ENCODE measurements at regions not wholly inside any gene's neighbourhood (a gene's known extent, or its start where the extent isn't known, plus 50 kb on each side); places are given as distances from the start of the nearest gene placed in this dataset.
"Not testable (repeated sequence)": the region's sequence is repeated elsewhere in the genome, so short reads cannot be mapped to it uniquely, and the experiment has no call there.

DNA sequence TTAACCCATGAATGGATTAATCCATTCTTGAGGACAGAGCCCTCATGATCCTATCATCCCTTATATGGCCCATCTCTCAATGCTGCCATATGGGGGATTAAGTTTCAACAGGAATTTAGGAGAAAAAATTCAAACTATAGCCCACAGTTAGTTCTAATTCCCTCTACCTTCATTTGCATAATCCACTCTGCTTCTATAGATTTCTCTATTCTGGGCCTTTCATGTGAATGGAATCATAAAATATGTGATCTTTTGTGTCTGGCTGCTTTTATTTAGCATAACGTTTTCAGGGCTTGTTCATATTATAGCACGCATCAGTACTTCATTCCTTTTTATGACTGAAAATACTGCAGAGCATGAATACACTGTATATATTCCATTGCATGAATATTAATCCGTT lies 55.4 kb downstream of the CTSL start:
- H3K36me3 ChIP-seq (ENCODE audit: control insufficient read depth, insufficient read depth, low read length, severe bottlenecking) = no peaks in the 10 kb centered on the region
- no peaks in the 10 kb centered on the region for H3K9me3 ChIP-seq (ENCODE audit: control insufficient read depth, low read length)
- no peak for DNase-seq (ENCODE audit: low read depth)
- no peak overlapping the region for H3K4me3 ChIP-seq (ENCODE audit: low read length)
- no peaks in the 10 kb centered on the region for H3K4me1 ChIP-seq (ENCODE audit: control insufficient read depth, insufficient read depth, low read length)
- H3K27me3 ChIP-seq (replicated peaks; ENCODE audit: control insufficient read depth, insufficient read depth, low read length) = no peaks in the 10 kb centered on the region
- no peak overlapping the region for H3K9ac ChIP-seq (ENCODE audit: low read length)

DNA sequence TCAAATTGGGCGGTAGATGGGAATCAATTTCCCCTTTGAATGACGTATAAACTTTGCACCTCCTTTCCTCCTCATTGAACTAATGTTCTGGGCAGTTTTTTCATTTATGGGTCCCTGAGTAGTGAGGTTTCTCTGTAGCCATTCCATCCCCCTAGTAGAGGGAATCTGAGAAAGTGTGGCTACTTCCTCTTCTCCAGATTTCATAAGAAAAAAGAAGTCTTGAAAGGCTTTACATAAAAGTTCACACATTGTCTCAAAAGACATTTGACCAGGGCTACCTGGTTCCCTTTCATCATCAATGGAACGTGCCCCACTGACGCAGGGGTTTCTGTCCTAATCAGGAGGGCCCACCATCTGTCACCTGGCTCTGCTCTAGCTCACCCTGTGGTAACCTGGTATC lies 57.3 kb downstream of the CTSL start:
- no peak overlapping the region for H3K4me3 ChIP-seq (ENCODE audit: low read length)

DNA sequence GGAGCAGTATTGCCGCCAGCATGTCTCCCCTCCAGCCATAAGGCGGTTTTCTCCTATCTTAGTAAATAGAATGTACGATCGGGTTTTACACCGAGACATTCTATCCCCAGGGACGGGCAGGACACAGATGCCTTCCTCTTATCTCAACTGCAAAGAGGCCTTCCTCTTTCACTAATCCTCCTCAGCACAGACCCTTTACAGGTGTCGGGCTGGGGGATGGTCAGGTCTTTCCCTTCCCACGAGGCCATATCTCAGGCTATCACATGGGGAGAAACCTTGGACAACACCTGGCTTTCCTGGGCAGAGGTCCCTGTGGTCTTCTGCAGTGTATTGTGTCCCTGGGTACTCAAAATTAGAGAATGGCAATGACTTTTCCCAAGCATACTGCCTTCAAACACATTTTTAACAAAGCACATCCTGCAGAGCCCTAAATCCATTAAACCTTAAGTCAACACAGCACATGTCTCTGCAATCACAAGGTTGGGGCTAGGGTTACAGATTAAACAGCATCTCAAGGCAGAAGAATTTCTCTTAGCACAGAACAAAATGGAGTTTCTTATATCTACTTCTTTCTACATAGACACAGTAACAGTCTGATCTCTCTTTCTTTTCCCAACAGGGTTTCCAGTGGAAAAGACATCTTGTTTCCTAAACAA lies 59.5 kb downstream of the CTSL start:
- peak; percentile 6 for DNase-seq (ENCODE audit: low read depth)
- not testable (repeated sequence) for H3K4me3 ChIP-seq (ENCODE audit: low read length)

More for the DNA sequence above, 57.3 kb downstream of the CTSL start:
- no peak for DNase-seq (ENCODE audit: low read depth)
- Histone ChIP-seq H3K4me1 (ENCODE audit: control insufficient read depth, insufficient read depth, low read length) (peaks cover 11% of the 10 kb centered on the region), H3K36me3 (ENCODE audit: control insufficient read depth, insufficient read depth, low read length, severe bottlenecking) (no peaks in the 10 kb centered on the region), H3K27me3 (replicated peaks; ENCODE audit: control insufficient read depth, insufficient read depth, low read length) (no peaks in the 10 kb centered on the region), H3K9me3 (ENCODE audit: control insufficient read depth, low read length) (no peaks in the 10 kb centered on the region), H3K9ac (ENCODE audit: low read length) (no peak overlapping the region)

DNA sequence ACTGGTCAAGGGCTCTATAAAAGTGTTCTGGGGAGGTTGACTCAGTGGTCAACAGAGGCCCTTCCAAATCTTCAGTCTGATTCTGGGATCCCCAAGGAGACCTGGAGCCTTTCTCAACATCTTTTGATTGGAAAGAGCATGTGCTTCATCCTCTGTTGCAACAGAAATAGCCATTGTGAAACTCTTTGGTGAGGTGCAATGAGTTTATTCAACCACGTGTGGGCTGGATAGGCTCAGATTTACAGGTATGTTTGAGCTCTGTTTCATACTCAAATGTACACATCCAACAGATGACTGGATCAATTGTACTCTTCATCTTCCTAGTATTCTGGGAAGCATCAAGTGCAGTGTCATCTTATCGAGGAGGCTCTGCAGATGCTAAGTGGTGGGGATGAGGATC lies 60.5 kb downstream of the CTSL start:
- Histone ChIP-seq H3K9ac (ENCODE audit: low read length) (no peak overlapping the region), H3K36me3 (ENCODE audit: control insufficient read depth, insufficient read depth, low read length, severe bottlenecking) (no peaks in the 10 kb centered on the region), H3K4me3 (ENCODE audit: low read length) (no peak overlapping the region), H3K4me1 (ENCODE audit: control insufficient read depth, insufficient read depth, low read length) (peaks cover 11% of the 10 kb centered on the region), H3K27me3 (replicated peaks; ENCODE audit: control insufficient read depth, insufficient read depth, low read length) (no peaks in the 10 kb centered on the region), H3K9me3 (ENCODE audit: control insufficient read depth, low read length) (no peaks in the 10 kb centered on the region)
- DNase-seq (ENCODE audit: low read depth) = no peak

More for the DNA sequence above, 59.5 kb downstream of the CTSL start:
- not testable (repeated sequence) for H3K9me3 ChIP-seq (ENCODE audit: control insufficient read depth, low read length); H3K9ac ChIP-seq (ENCODE audit: low read length); H3K27me3 ChIP-seq (replicated peaks; ENCODE audit: control insufficient read depth, insufficient read depth, low read length); H3K36me3 ChIP-seq (ENCODE audit: control insufficient read depth, insufficient read depth, low read length, severe bottlenecking)
- peaks cover 11% of the 10 kb centered on the region for H3K4me1 ChIP-seq (ENCODE audit: control insufficient read depth, insufficient read depth, low read length)

DNA sequence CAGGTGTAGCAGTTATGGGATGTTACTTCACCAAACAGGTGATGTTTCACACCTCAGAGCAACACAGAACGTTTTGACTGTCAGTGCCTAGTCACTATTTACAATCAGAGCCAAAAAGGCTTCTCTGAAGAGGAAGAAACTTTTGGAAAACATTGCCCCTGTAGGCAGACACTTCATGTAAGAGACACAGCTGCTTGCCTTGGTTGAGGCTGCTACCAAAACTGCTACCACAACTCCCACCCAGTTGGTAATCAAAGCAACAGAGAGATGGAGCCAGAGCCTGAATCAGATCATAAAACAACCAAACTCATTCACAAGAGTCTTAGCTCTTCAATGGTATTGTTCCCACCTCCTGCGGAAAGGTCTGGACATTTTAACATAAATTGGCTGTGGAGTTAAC lies 61.0 kb downstream of the CTSL start:
- DNase-seq (ENCODE audit: low read depth) = no peak

DNA sequence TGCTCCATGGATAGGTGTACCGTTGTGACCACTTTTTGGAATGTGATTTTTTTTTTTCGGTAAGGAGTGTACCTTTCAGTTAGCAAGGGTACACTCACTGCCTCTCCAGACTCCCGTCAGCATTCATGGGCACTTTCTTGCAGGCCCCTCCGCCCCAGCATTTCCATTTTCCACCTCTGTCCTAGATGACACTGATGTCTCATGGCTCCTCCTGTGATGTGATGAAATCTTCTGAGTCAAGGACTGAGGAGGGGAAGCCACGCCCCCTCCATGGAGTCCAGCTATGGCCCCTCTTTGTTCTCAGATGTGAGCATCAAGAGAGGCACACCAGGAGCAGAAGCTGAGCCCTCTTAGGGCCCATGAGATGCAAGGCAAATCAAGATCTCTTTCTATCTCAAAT lies 61.8 kb downstream of the CTSL start:
- no peaks in the 10 kb centered on the region for H3K9me3 ChIP-seq (ENCODE audit: control insufficient read depth, low read length)
- peaks cover 11% of the 10 kb centered on the region for H3K4me1 ChIP-seq (ENCODE audit: control insufficient read depth, insufficient read depth, low read length)
- peak; percentile 7 for DNase-seq (ENCODE audit: low read depth)
- H3K27me3 ChIP-seq (replicated peaks; ENCODE audit: control insufficient read depth, insufficient read depth, low read length) = no peaks in the 10 kb centered on the region
- H3K4me3 ChIP-seq (ENCODE audit: low read length) = no peak overlapping the region
- no peak overlapping the region for H3K9ac ChIP-seq (ENCODE audit: low read length)
- no peaks in the 10 kb centered on the region for H3K36me3 ChIP-seq (ENCODE audit: control insufficient read depth, insufficient read depth, low read length, severe bottlenecking)

More for the DNA sequence above, 61.0 kb downstream of the CTSL start:
- Histone ChIP-seq H3K9me3 (ENCODE audit: control insufficient read depth, low read length) (no peaks in the 10 kb centered on the region), H3K4me1 (ENCODE audit: control insufficient read depth, insufficient read depth, low read length) (peaks cover 11% of the 10 kb centered on the region), H3K36me3 (ENCODE audit: control insufficient read depth, insufficient read depth, low read length, severe bottlenecking) (no peaks in the 10 kb centered on the region), H3K4me3 (ENCODE audit: low read length) (no peak overlapping the region), H3K9ac (ENCODE audit: low read length) (no peak overlapping the region), H3K27me3 (replicated peaks; ENCODE audit: control insufficient read depth, insufficient read depth, low read length) (no peaks in the 10 kb centered on the region)

DNA sequence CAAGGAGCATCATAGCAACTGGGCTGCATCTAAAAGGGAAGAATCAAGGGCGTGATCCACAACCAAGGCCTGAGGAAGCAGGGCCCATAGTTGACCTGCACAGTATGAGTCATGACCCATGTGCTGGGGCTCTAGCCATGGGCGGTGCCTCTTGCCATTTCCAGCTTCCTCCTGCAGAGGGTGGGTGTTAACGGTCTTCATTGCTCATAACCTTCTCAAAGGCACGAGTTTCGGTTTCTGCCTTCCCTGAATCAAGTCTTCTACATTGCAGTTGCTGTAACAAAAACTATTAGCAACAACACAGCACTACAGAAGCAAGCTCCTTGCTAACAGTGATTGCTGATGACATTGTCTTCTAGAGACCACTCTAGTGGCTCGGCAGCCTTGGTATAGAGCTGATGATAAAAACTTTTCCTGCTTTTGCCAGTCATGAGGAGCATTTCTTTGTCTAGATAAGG lies 66.9 kb downstream of the CTSL start:
- Histone ChIP-seq H3K9ac (ENCODE audit: low read length) (peak overlapping the region; percentile 81), H3K4me1 (ENCODE audit: control insufficient read depth, insufficient read depth, low read length) (peaks cover 30% of the 10 kb centered on the region), H3K36me3 (ENCODE audit: control insufficient read depth, insufficient read depth, low read length, severe bottlenecking) (no peaks in the 10 kb centered on the region), H3K4me3 (ENCODE audit: low read length) (peak overlapping the region; percentile 66), H3K9me3 (ENCODE audit: control insufficient read depth, low read length) (no peaks in the 10 kb centered on the region), H3K27me3 (replicated peaks; ENCODE audit: control insufficient read depth, insufficient read depth, low read length) (no peaks in the 10 kb centered on the region)
- peak; percentile 21 for DNase-seq (ENCODE audit: low read depth)

DNA sequence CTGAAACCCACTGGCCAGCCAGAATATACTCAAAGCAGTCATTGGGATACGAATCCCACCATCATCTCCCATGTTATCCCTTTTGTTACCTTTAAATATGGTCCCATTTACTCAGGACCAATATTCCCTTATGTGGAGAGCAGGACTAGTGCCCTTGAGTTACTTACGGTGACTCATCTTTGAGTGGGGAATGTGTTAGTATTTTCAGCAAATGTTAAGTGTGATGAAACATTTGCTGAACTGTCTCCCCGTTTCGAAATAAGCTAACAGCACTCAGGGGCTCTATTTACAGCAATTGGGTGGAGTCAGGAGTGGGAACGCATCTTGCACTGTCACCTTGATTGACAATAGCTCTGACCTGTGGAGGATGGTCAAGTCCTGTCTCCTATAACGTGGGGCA lies 67.4 kb downstream of the CTSL start:
- Histone ChIP-seq H3K4me1 (ENCODE audit: control insufficient read depth, insufficient read depth, low read length) (peaks cover 30% of the 10 kb centered on the region), H3K9me3 (ENCODE audit: control insufficient read depth, low read length) (no peaks in the 10 kb centered on the region), H3K36me3 (ENCODE audit: control insufficient read depth, insufficient read depth, low read length, severe bottlenecking) (no peaks in the 10 kb centered on the region), H3K9ac (ENCODE audit: low read length) (peak overlapping the region; percentile 81), H3K27me3 (replicated peaks; ENCODE audit: control insufficient read depth, insufficient read depth, low read length) (no peaks in the 10 kb centered on the region), H3K4me3 (ENCODE audit: low read length) (peak overlapping the region; percentile 66)
- peak; percentile 86 for DNase-seq (ENCODE audit: low read depth)

DNA sequence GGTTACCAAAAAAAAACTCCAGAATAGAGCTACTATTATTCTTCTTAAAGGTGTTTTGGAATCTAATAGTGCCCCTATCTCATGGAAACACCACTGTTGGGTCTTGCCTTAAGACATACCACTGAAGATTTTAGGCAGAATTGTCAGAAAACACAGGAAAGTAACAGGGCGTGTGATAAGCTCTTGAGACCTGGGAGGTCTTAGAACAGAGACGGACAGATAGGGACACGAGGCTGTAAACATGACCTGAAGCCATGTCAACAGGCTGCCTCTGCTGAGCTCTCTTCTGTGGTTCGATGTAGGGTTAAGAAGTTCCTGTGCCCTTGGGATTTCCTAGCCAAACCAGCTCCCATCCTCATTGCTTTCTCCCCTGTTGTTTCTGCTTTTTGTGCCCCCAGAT lies 69.3 kb downstream of the CTSL start:
- no peaks in the 10 kb centered on the region for H3K36me3 ChIP-seq (ENCODE audit: control insufficient read depth, insufficient read depth, low read length, severe bottlenecking)
- DNase-seq (ENCODE audit: low read depth) = no peak

DNA sequence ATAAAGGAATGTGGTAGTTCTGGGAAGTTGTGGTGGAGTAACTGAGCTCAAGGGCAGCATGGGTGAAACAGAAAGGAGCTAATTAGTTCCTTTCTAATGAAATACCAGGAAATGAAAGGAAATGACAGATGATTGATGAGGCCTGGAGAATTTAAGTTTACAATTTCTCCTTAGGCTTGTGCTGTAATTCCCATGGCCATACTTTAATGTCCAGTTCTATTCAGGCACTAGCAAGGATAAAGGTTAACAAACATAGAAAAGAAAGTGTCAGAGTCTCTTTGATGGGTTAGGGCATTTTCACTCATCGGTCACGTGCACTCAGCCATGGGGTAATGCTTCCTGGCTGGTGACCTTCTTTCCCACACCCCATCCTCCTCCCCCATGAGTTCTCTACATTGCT lies 70.3 kb downstream of the CTSL start:
- H3K9ac ChIP-seq (ENCODE audit: low read length) = no peak overlapping the region
- H3K4me3 ChIP-seq (ENCODE audit: low read length) = no peak overlapping the region
- H3K9me3 ChIP-seq (ENCODE audit: control insufficient read depth, low read length) = no peaks in the 10 kb centered on the region
- no peaks in the 10 kb centered on the region for H3K36me3 ChIP-seq (ENCODE audit: control insufficient read depth, insufficient read depth, low read length, severe bottlenecking)
- H3K4me1 ChIP-seq (ENCODE audit: control insufficient read depth, insufficient read depth, low read length) = peaks cover 30% of the 10 kb centered on the region
- no peak for DNase-seq (ENCODE audit: low read depth)
- no peaks in the 10 kb centered on the region for H3K27me3 ChIP-seq (replicated peaks; ENCODE audit: control insufficient read depth, insufficient read depth, low read length)

More for the DNA sequence above, 69.3 kb downstream of the CTSL start:
- no peak overlapping the region for H3K4me3 ChIP-seq (ENCODE audit: low read length)
- no peaks in the 10 kb centered on the region for H3K9me3 ChIP-seq (ENCODE audit: control insufficient read depth, low read length)
- H3K4me1 ChIP-seq (ENCODE audit: control insufficient read depth, insufficient read depth, low read length) = peaks cover 30% of the 10 kb centered on the region
- no peak overlapping the region for H3K9ac ChIP-seq (ENCODE audit: low read length)
- no peaks in the 10 kb centered on the region for H3K27me3 ChIP-seq (replicated peaks; ENCODE audit: control insufficient read depth, insufficient read depth, low read length)

DNA sequence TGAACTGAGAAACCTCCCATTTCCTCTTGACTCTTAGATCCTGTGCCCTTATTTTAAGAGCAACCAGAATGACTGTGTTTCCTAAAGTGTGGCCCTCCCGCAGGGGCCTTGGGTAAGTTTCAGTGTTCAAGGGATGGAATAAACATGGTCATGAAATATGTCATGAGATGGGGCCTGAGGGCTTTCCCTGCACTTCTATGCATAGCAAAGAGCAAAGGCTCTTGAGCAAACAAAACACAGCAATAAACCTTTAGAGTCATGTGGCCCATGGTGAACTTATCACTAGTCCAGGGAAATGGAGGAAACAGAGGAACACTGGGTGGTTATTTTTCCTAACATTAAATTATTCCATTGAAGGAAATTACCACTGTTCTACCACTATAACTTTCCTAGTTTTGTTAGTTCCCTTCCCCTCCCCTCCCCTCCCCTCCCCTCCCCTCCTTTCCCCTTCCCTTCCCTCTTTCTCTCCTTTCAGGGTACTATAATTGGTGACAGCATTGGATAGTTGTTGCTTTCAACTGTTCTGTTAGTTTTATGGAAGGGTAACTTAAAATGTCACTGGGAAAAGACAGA lies 72.4 kb downstream of the CTSL start:
- no peak for DNase-seq (ENCODE audit: low read depth)
- Histone ChIP-seq H3K4me1 (ENCODE audit: control insufficient read depth, insufficient read depth, low read length) (peaks cover 26% of the 10 kb centered on the region), H3K4me3 (ENCODE audit: low read length) (no peak overlapping the region), H3K36me3 (ENCODE audit: control insufficient read depth, insufficient read depth, low read length, severe bottlenecking) (no peaks in the 10 kb centered on the region), H3K9me3 (ENCODE audit: control insufficient read depth, low read length) (no peaks in the 10 kb centered on the region), H3K9ac (ENCODE audit: low read length) (no peak overlapping the region), H3K27me3 (replicated peaks; ENCODE audit: control insufficient read depth, insufficient read depth, low read length) (no peaks in the 10 kb centered on the region)

DNA sequence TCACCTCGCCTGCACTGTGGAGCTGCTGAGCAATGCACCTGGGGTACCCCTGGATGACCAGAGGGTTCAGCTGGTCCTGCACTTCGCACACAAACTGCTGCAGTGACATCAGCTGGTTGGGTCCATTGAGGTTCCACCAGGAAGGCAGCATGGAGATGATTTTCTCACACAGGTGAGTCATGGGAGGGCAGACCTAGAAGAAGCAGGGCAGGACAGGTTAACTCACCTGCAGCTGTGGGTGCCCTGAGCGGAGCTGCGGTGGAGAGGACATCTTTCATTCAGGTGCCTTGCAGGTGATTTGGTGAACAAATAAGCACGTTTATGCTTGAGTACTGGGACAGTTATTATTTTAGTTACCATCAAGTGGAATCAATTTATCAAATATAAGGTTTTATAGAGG lies 73.6 kb downstream of the CTSL start:
- H3K4me1 ChIP-seq (ENCODE audit: control insufficient read depth, insufficient read depth, low read length) = peaks cover 18% of the 10 kb centered on the region
- H3K36me3 ChIP-seq (ENCODE audit: control insufficient read depth, insufficient read depth, low read length, severe bottlenecking) = no peaks in the 10 kb centered on the region
- no peak for DNase-seq (ENCODE audit: low read depth)
- H3K4me3 ChIP-seq (ENCODE audit: low read length) = no peak overlapping the region
- no peaks in the 10 kb centered on the region for H3K27me3 ChIP-seq (replicated peaks; ENCODE audit: control insufficient read depth, insufficient read depth, low read length)
- H3K9ac ChIP-seq (ENCODE audit: low read length) = no peak overlapping the region
- H3K9me3 ChIP-seq (ENCODE audit: control insufficient read depth, low read length) = no peaks in the 10 kb centered on the region
